ENCODE measurements at regions not wholly inside any gene's neighbourhood (a gene's known extent, or its start where the extent isn't known, plus 50 kb on each side); places are given as distances from the start of the nearest gene placed in this dataset.

GRCh38 chr10:3347413-3348182 lies 175.0 kb upstream of the PITRM1 start:
- Histone ChIP-seq H3K27me3 (ENCODE audit: control insufficient read depth in 1 of 2, insufficient read depth in 2 of 2, low read length in 2 of 2) (peaks cover 0 to 4% of the 10 kb centered on the region in 2 donors), H3K9me3 (ENCODE audit: control insufficient read depth in 2 of 2, low read length in 2 of 2) (no peaks in the 10 kb centered on the region), H3K4me3 (ENCODE audit: low read length in 2 of 2) (no peak overlapping the region), H3K4me1 (ENCODE audit: control insufficient read depth, insufficient read depth, low read length) (no peaks in the 10 kb centered on the region), H3K9ac (ENCODE audit: low read length in 2 of 2) (no peak overlapping the region), H3K27ac (ENCODE audit: low read length) (no peak overlapping the region), H3K36me3 (ENCODE audit: control insufficient read depth in 2 of 2, insufficient read depth in 2 of 2, low read length in 2 of 2) (no peaks in the 10 kb centered on the region)

- Histone ChIP-seq H3K4me3 (ENCODE audit: low read length in 2 of 2) (no peak overlapping the region), H3K36me3 (ENCODE audit: control insufficient read depth in 2 of 2, insufficient read depth in 2 of 2, low read length in 2 of 2) (no peaks in the 10 kb centered on the region), H3K27me3 (ENCODE audit: control insufficient read depth in 1 of 2, insufficient read depth in 2 of 2, low read length in 2 of 2) (peaks cover 0 to 4% of the 10 kb centered on the region in 2 donors)
Observed at GRCh38 chr10:3346851-3347250, 174.3 kb upstream of the PITRM1 start.

GRCh38 chr10:3342771-3343170 lies 170.2 kb upstream of the PITRM1 start:
- Histone ChIP-seq H3K9me3 (ENCODE audit: control insufficient read depth in 2 of 2, low read length in 2 of 2) (no peaks in the 10 kb centered on the region), H3K4me1 (ENCODE audit: control insufficient read depth, insufficient read depth, low read length) (no peaks in the 10 kb centered on the region), H3K27ac (ENCODE audit: low read length) (no peak overlapping the region), H3K9ac (ENCODE audit: low read length in 2 of 2) (no peak overlapping the region), H3K36me3 (ENCODE audit: control insufficient read depth in 2 of 2, insufficient read depth in 2 of 2, low read length in 2 of 2) (no peaks in the 10 kb centered on the region), H3K4me3 (ENCODE audit: low read length in 2 of 2) (no peak overlapping the region), H3K27me3 (ENCODE audit: control insufficient read depth in 1 of 2, insufficient read depth in 2 of 2, low read length in 2 of 2) (no peaks in the 10 kb centered on the region)

More at GRCh38 chr10:3346851-3347250, 174.3 kb upstream of the PITRM1 start:
- Histone ChIP-seq H3K9ac (ENCODE audit: low read length in 2 of 2) (no peak overlapping the region), H3K9me3 (ENCODE audit: control insufficient read depth in 2 of 2, low read length in 2 of 2) (no peaks in the 10 kb centered on the region), H3K4me1 (ENCODE audit: control insufficient read depth, insufficient read depth, low read length) (no peaks in the 10 kb centered on the region), H3K27ac (ENCODE audit: low read length) (no peak overlapping the region)

- H3K27ac ChIP-seq (ENCODE audit: low read length): no peak overlapping the region
- no peaks in the 10 kb centered on the region for H3K36me3 ChIP-seq (ENCODE audit: control insufficient read depth in 2 of 2, insufficient read depth in 2 of 2, low read length in 2 of 2)
Observed at GRCh38 chr10:3340127-3340730, 167.6 kb upstream of the PITRM1 start.

GRCh38 chr10:3339531-3339950 lies 167.0 kb upstream of the PITRM1 start:
- no peaks in the 10 kb centered on the region for H3K36me3 ChIP-seq (ENCODE audit: control insufficient read depth in 2 of 2, insufficient read depth in 2 of 2, low read length in 2 of 2)
- H3K27ac ChIP-seq (ENCODE audit: low read length): no peak overlapping the region
- H3K9ac ChIP-seq (ENCODE audit: low read length in 2 of 2): no peak overlapping the region
- H3K9me3 ChIP-seq (ENCODE audit: control insufficient read depth in 2 of 2, low read length in 2 of 2): no peaks in the 10 kb centered on the region
- H3K27me3 ChIP-seq (ENCODE audit: control insufficient read depth in 1 of 2, insufficient read depth in 2 of 2, low read length in 2 of 2): no peaks in the 10 kb centered on the region
- no peak overlapping the region for H3K4me3 ChIP-seq (ENCODE audit: low read length in 2 of 2)
- no peaks in the 10 kb centered on the region for H3K4me1 ChIP-seq (ENCODE audit: control insufficient read depth, insufficient read depth, low read length)

More at GRCh38 chr10:3340127-3340730, 167.6 kb upstream of the PITRM1 start:
- Histone ChIP-seq H3K27me3 (ENCODE audit: control insufficient read depth in 1 of 2, insufficient read depth in 2 of 2, low read length in 2 of 2) (no peaks in the 10 kb centered on the region), H3K4me1 (ENCODE audit: control insufficient read depth, insufficient read depth, low read length) (no peaks in the 10 kb centered on the region), H3K9ac (ENCODE audit: low read length in 2 of 2) (no peak overlapping the region), H3K9me3 (ENCODE audit: control insufficient read depth in 2 of 2, low read length in 2 of 2) (no peaks in the 10 kb centered on the region), H3K4me3 (ENCODE audit: low read length in 2 of 2) (no peak overlapping the region)

GRCh38 chr10:3339121-3339520 lies 166.5 kb upstream of the PITRM1 start:
- H3K27me3 ChIP-seq (ENCODE audit: control insufficient read depth in 1 of 2, insufficient read depth in 2 of 2, low read length in 2 of 2): no peaks in the 10 kb centered on the region
- H3K4me1 ChIP-seq (ENCODE audit: control insufficient read depth, insufficient read depth, low read length): no peaks in the 10 kb centered on the region
- no peaks in the 10 kb centered on the region for H3K36me3 ChIP-seq (ENCODE audit: control insufficient read depth in 2 of 2, insufficient read depth in 2 of 2, low read length in 2 of 2)
- H3K9me3 ChIP-seq (ENCODE audit: control insufficient read depth in 2 of 2, low read length in 2 of 2): no peaks in the 10 kb centered on the region
- H3K9ac ChIP-seq (ENCODE audit: low read length in 2 of 2): no peak overlapping the region
- H3K4me3 ChIP-seq (ENCODE audit: low read length in 2 of 2): no peak overlapping the region
- no peak overlapping the region for H3K27ac ChIP-seq (ENCODE audit: low read length)

GRCh38 chr10:3337741-3338140 lies 165.2 kb upstream of the PITRM1 start:
- Histone ChIP-seq H3K4me1 (ENCODE audit: control insufficient read depth, insufficient read depth, low read length) (no peaks in the 10 kb centered on the region), H3K27ac (ENCODE audit: low read length) (no peak overlapping the region), H3K9me3 (ENCODE audit: control insufficient read depth in 2 of 2, low read length in 2 of 2) (no peaks in the 10 kb centered on the region), H3K9ac (ENCODE audit: low read length in 2 of 2) (no peak overlapping the region), H3K36me3 (ENCODE audit: control insufficient read depth in 2 of 2, insufficient read depth in 2 of 2, low read length in 2 of 2) (no peaks in the 10 kb centered on the region), H3K4me3 (ENCODE audit: low read length in 2 of 2) (no peak overlapping the region), H3K27me3 (ENCODE audit: control insufficient read depth in 1 of 2, insufficient read depth in 2 of 2, low read length in 2 of 2) (no peaks in the 10 kb centered on the region)

GRCh38 chr10:3336673-3337293 lies 164.2 kb upstream of the PITRM1 start:
- Histone ChIP-seq H3K4me3 (ENCODE audit: low read length in 2 of 2) (no peak overlapping the region), H3K9ac (ENCODE audit: low read length in 2 of 2) (no peak overlapping the region), H3K9me3 (ENCODE audit: control insufficient read depth in 2 of 2, low read length in 2 of 2) (no peaks in the 10 kb centered on the region), H3K4me1 (ENCODE audit: control insufficient read depth, insufficient read depth, low read length) (no peaks in the 10 kb centered on the region), H3K36me3 (ENCODE audit: control insufficient read depth in 2 of 2, insufficient read depth in 2 of 2, low read length in 2 of 2) (no peaks in the 10 kb centered on the region), H3K27me3 (ENCODE audit: control insufficient read depth in 1 of 2, insufficient read depth in 2 of 2, low read length in 2 of 2) (no peaks in the 10 kb centered on the region), H3K27ac (ENCODE audit: low read length) (no peak overlapping the region)

- Histone ChIP-seq H3K27ac (ENCODE audit: low read length) (no peak overlapping the region), H3K9ac (ENCODE audit: low read length in 2 of 2) (no peak overlapping the region), H3K4me3 (ENCODE audit: low read length in 2 of 2) (no peak overlapping the region), H3K4me1 (ENCODE audit: control insufficient read depth, insufficient read depth, low read length) (no peaks in the 10 kb centered on the region), H3K9me3 (ENCODE audit: control insufficient read depth in 2 of 2, low read length in 2 of 2) (no peaks in the 10 kb centered on the region), H3K27me3 (ENCODE audit: control insufficient read depth in 1 of 2, insufficient read depth in 2 of 2, low read length in 2 of 2) (no peaks in the 10 kb centered on the region), H3K36me3 (ENCODE audit: control insufficient read depth in 2 of 2, insufficient read depth in 2 of 2, low read length in 2 of 2) (no peaks in the 10 kb centered on the region)
Observed at GRCh38 chr10:3333426-3333825, 160.8 kb upstream of the PITRM1 start.

GRCh38 chr10:3331690-3332230 lies 159.2 kb upstream of the PITRM1 start:
- Histone ChIP-seq H3K9me3 (ENCODE audit: control insufficient read depth in 2 of 2, low read length in 2 of 2) (no peaks in the 10 kb centered on the region), H3K27me3 (ENCODE audit: control insufficient read depth in 1 of 2, insufficient read depth in 2 of 2, low read length in 2 of 2) (no peaks in the 10 kb centered on the region), H3K36me3 (ENCODE audit: control insufficient read depth in 2 of 2, insufficient read depth in 2 of 2, low read length in 2 of 2) (no peaks in the 10 kb centered on the region), H3K4me3 (ENCODE audit: low read length in 2 of 2) (no peak overlapping the region), H3K9ac (ENCODE audit: low read length in 2 of 2) (no peak overlapping the region), H3K4me1 (ENCODE audit: control insufficient read depth, insufficient read depth, low read length) (no peaks in the 10 kb centered on the region), H3K27ac (ENCODE audit: low read length) (no peak overlapping the region)
